ENCODE measurements at regions not wholly inside any gene's neighbourhood (a gene's known extent, or its start where the extent isn't known, plus 50 kb on each side); places are given as distances from the start of the nearest gene placed in this dataset.

GRCh38 chr10:59558066-59558465, 151.6 kb downstream of the SLC16A9 start:
- H3K9ac ChIP-seq (ENCODE audit: low read length), result peak overlapping the region; percentile 62
- no peak overlapping the region for H2AFZ ChIP-seq (ENCODE audit: low read depth, low read length)
- H3K79me2 ChIP-seq (replicated peaks; ENCODE audit: insufficient read depth, low read length), result no peaks in the 10 kb centered on the region
- H3K9me2 ChIP-seq (ENCODE audit: insufficient read depth, low read length), result no peaks in the 10 kb centered on the region
- H3K27me3 ChIP-seq (ENCODE audit: insufficient read depth, low read depth, low read length), result no peaks in the 10 kb centered on the region
- TF ChIP-seq TAF1 (IDR thresholded peaks at IDR 0.05; ENCODE audit: low read depth), result no peak
- no peak for TF ChIP-seq POLR2AphosphoS5 (IDR thresholded peaks at IDR 0.05)
- TF ChIP-seq MXI1 (conservative IDR thresholded peaks at IDR 0.05; ENCODE audit: poor library complexity, severe bottlenecking), result no peak
- TF ChIP-seq EP300 (conservative IDR thresholded peaks at IDR 0.05; ENCODE audit: poor library complexity, severe bottlenecking), result no peak
- no peak for TF ChIP-seq RAD21 (conservative IDR thresholded peaks at IDR 0.05)
- no peak for TF ChIP-seq SMC3 (conservative IDR thresholded peaks at IDR 0.05; ENCODE audit: poor library complexity)
- TF ChIP-seq REST (IDR thresholded peaks at IDR 0.05; ENCODE audit: borderline replicate concordance), result no peak
- TF ChIP-seq EZH2 (IDR thresholded peaks at IDR 0.05; ENCODE audit: borderline replicate concordance, insufficient read depth, low read length, poor library complexity, severe bottlenecking), result no peak
- TF ChIP-seq CTCF (IDR thresholded peaks at IDR 0.05; ENCODE audit: poor library complexity, severe bottlenecking), result no peak
- H3F3A ChIP-seq (ENCODE audit: insufficient read depth, low read length, poor library complexity, severe bottlenecking), result peaks cover 6% of the 10 kb centered on the region
- H3K4me2 ChIP-seq (ENCODE audit: low read length), result peak overlapping the region; percentile 84
- H3K9me3 ChIP-seq (ENCODE audit: low read length), result no peaks in the 10 kb centered on the region
- no peaks in the 10 kb centered on the region for H3K36me3 ChIP-seq (ENCODE audit: insufficient read depth, low read length)
- peak overlapping the region; percentile 96 for H3K27ac ChIP-seq (ENCODE audit: low read length)
- H3K4me3 ChIP-seq (ENCODE audit: low read length), result peak overlapping the region; percentile 53
- H4K20me1 ChIP-seq (ENCODE audit: insufficient read depth), result no peaks in the 10 kb centered on the region

DNA sequence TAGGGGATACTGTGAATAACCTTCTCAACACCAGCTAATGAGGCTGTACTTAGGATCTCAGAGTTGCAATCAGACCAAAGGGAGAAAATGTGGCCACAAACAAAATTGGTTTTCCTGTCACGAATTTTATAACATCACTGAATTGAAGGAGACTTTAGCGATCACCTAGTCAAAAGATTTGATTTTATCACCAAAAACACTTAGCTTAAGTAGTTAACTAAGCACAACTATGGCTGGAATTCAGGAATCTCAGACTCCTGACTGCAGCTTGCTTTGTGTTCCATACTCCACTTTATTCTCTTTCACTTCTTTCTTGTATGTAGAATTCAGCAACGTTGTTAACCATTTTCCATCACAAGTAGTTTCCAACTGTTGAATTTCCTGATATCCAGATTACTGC, 152.0 kb downstream of the SLC16A9 start:
- no peaks in the 10 kb centered on the region for H4K20me1 ChIP-seq (ENCODE audit: insufficient read depth)
- H2AFZ ChIP-seq (ENCODE audit: low read depth, low read length), result no peak overlapping the region
- H3K9me3 ChIP-seq (ENCODE audit: low read length), result no peaks in the 10 kb centered on the region
- no peaks in the 10 kb centered on the region for H3K79me2 ChIP-seq (replicated peaks; ENCODE audit: insufficient read depth, low read length)
- H3K36me3 ChIP-seq (ENCODE audit: insufficient read depth, low read length), result no peaks in the 10 kb centered on the region
- H3F3A ChIP-seq (ENCODE audit: insufficient read depth, low read length, poor library complexity, severe bottlenecking), result peaks cover 6% of the 10 kb centered on the region
- peak overlapping the region; percentile 96 for H3K27ac ChIP-seq (ENCODE audit: low read length)
- peak overlapping the region; percentile 84 for H3K4me2 ChIP-seq (ENCODE audit: low read length)
- H3K4me3 ChIP-seq (ENCODE audit: low read length), result peak overlapping the region; percentile 53
- H3K27me3 ChIP-seq (ENCODE audit: insufficient read depth, low read depth, low read length), result no peaks in the 10 kb centered on the region
- H3K9me2 ChIP-seq (ENCODE audit: insufficient read depth, low read length), result no peaks in the 10 kb centered on the region
- TF ChIP-seq REST (IDR thresholded peaks at IDR 0.05; ENCODE audit: borderline replicate concordance) (no peak), TAF1 (IDR thresholded peaks at IDR 0.05; ENCODE audit: low read depth) (no peak), MXI1 (conservative IDR thresholded peaks at IDR 0.05; ENCODE audit: poor library complexity, severe bottlenecking) (no peak), CTCF (IDR thresholded peaks at IDR 0.05; ENCODE audit: poor library complexity, severe bottlenecking) (no peak), RAD21 (conservative IDR thresholded peaks at IDR 0.05) (no peak), SMC3 (conservative IDR thresholded peaks at IDR 0.05; ENCODE audit: poor library complexity) (no peak), EP300 (conservative IDR thresholded peaks at IDR 0.05; ENCODE audit: poor library complexity, severe bottlenecking) (no peak)
- H3K9ac ChIP-seq (ENCODE audit: low read length), result peak overlapping the region; percentile 62

All from neural cell (in vitro differentiated cells).